Fibroblast of mammary gland (primary cell): ENCODE measurements at regions not wholly inside any gene's neighbourhood (a gene's known extent, or its start where the extent isn't known, plus 50 kb on each side); places are given as distances from the start of the nearest gene placed in this dataset.
"Not testable (repeated sequence)": the region's sequence is repeated elsewhere in the genome, so short reads cannot be mapped to it uniquely, and the experiment has no call there.

ENCODE experiments used
- DNase-seq: peaks from one replicate; pipeline ENCODE4 v3.0.0-alpha.2; 2010; ENCODE audit warnings: low read depth
- H3K4me3 ChIP-seq: 2 replicates; pipeline ENCODE4 v1.5.1; 2011; ENCODE audit warnings: low read depth, mild to moderate bottlenecking, low read length, moderate library complexity; ENCODE audit not compliant: control insufficient read depth
- CTCF ChIP-seq: conservative IDR thresholded peaks from 2 replicates; pipeline ENCODE4 v1.5.1; 2011; ENCODE audit warnings: low read depth, low read length, inconsistent platforms; ENCODE audit not compliant: control insufficient read depth, insufficient read depth

- H3K4me3 ChIP-seq, result no peak overlapping the region
- DNase-seq, result no peak
- TF ChIP-seq CTCF, result no peak
Measured at GRCh38 chr5:27773636-27774035, 735.2 kb upstream of the CDH9 start.

GRCh38 chr5:27773166-27773565 lies 734.8 kb upstream of the CDH9 start:
- DNase-seq, result no peak
- H3K4me3 ChIP-seq, result no peak overlapping the region
- TF ChIP-seq CTCF, result no peak

DNA sequence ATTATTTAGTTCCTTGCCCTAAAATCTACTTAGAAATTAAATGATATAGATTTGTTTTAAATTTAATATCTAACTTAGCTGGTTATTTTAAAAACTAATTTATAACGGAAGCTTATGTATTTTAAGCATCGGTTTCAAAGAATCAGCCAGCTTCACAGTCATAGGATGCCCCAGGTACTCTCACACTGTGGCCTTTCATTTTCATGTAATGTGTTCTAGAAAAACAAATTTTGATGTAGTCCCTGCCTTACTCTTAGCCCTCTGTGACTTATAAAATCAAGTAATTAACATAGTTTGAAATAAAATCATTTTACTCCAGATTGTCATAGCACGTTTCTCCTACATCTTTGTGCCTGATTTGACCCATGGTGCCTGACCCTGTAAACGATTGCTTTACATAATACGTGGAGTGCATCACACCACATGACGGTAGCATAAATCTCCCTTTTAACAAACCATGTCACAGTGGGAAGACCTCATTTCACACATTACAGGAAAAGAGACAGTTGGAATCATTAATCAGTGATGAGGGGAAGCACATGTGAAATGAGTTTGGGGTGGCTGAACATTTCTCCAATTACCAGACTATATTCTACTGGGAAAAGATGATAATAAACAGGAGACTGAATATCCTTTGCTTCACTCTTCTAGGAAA lies 731.5 kb upstream of the CDH9 start:
- DNase-seq, result no peak
- TF ChIP-seq CTCF, result no peak
- H3K4me3 ChIP-seq, result no peak overlapping the region

- TF ChIP-seq CTCF, result no peak
- DNase-seq, result peak; percentile 2
- H3K4me3 ChIP-seq, result no peak overlapping the region
Measured at GRCh38 chr5:27748847-27749246, 710.5 kb upstream of the CDH9 start.

DNA sequence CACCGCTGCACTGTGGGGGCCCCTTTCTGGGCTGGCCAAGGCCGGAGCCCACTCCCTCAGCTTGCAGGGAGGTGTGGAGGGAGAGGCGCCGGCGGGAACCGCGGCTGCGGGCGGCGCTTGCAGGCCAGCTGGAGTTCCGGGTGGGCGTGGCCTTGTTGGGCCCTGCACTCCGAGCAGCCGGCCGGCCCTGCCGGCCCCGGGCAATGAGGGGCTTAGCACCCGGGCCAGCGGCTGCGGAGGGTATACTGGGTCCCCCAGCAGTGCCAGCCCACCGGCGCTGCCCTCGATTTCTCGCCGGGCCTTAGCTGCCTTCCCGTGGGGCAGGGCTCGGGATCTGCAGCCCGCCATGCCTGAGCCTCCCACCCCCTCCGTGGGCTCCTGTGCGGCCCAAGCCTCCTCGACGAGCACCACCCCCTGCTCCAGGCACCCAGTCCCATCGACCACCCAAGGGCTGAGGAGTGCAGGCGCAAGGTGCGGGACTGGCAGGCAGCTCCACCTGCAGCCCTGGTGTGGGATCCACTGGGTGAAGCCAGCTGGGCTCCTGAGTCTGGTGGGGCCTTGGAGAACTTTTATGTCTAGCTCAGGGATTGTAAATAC lies 705.1 kb upstream of the CDH9 start:
- not testable (repeated sequence) for H3K4me3 ChIP-seq, DNase-seq

DNA sequence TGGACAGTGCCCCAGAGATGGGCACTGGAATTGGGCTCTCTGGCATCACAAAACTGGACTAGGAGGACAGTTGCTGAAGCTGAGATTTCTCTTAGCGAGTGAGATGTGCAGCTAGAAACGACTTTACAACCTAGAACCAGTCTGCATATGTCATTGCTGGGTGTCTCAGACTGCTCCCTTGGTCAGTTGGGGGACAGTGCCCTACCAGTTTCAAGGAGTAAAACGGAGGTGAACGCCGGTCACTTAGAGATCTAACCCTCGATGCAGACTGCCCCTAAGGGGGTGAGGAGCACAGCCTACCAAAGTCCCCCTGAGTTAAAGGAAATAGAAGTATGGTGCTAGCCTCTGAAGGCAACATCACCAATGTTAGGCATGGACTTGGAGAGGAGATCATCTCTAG lies 704.4 kb upstream of the CDH9 start:
- H3K4me3 ChIP-seq, result no peak overlapping the region
- TF ChIP-seq CTCF, result no peak
- no peak for DNase-seq

DNA sequence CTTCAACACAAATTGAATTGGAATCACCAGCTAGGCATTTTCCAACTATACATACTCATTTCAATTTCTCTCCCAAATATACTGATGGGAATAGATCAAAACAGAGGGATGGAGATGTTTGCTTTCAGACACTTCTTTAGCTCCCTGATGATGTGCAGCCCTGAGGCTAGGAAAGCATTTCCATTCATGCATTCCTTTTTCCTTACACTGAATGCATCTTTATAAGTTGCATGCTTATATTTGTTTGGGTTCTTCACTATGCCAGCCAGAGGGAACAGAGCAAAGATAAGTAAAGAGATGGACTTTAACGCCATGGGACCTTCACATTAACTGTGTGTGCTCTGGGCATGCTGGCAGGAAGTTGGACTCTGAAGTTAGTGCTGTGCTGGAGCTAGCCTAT lies 696.5 kb upstream of the CDH9 start:
- no peak overlapping the region for H3K4me3 ChIP-seq
- no peak for TF ChIP-seq CTCF

More for the DNA sequence above, 696.5 kb upstream of the CDH9 start:
- no peak for DNase-seq
